ENCODE measurements at regions not wholly inside any gene's neighbourhood (a gene's known extent, or its start where the extent isn't known, plus 50 kb on each side); places are given as distances from the start of the nearest gene placed in this dataset.
A peak's percentile ranks its signal among the peaks of the same experiment; 100 is the strongest.
"Not testable (repeated sequence)": the region's sequence is repeated elsewhere in the genome, so short reads cannot be mapped to it uniquely, and the experiment has no call there.

- DNase-seq = peak; percentile 34
Observed at GRCh38 chr3:137121704-137122314, 164.0 kb downstream of the IL20RB start.

GRCh38 chr3:137131081-137131480 is 173.3 kb downstream of the IL20RB start:
- no peak for DNase-seq

DNA sequence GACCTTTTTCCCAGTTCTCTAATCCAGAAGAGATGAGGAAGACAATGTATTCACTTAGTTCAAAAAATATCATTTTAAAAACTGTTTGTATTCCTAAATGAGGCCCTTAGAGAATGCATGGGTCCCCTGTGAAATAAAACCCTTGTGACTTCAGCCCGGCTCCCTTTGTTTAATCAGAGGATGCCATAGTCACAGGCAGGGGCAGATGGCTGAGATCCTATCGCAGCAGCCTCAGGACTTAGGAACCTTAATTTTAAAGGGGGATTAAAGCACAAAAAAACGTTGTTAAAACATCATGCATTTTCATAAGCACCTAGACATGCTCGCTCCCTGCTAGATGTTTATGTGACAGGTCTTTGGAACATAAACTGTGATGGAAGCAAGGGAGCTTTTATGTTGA is 176.6 kb downstream of the IL20RB start:
- DNase-seq = no peak

GRCh38 chr3:137148406-137148805 is 190.6 kb downstream of the IL20RB start:
- DNase-seq = no peak

DNA sequence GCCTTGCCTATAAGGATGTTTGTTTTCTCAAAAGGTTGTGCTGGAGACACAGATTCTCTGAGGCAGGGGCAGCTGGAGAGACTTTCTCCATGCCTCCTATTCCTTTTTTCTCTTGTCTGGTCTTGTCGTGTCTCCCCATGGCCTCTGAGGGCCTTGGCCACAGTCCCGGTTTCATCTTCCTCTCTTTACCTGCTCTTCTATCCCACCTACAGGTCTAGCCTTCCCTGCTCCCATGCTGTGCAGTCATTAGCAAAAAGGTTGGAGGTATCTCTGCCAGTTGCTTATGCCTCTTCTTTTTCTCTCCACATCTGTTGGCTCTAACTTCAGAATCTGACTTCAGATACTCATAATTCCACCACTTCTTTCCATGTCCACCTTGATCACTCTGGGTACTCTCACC is 191.1 kb downstream of the IL20RB start:
- no peak for DNase-seq

- DNase-seq = no peak
Observed at GRCh38 chr3:137150825-137151224, 193.0 kb downstream of the IL20RB start.

DNA sequence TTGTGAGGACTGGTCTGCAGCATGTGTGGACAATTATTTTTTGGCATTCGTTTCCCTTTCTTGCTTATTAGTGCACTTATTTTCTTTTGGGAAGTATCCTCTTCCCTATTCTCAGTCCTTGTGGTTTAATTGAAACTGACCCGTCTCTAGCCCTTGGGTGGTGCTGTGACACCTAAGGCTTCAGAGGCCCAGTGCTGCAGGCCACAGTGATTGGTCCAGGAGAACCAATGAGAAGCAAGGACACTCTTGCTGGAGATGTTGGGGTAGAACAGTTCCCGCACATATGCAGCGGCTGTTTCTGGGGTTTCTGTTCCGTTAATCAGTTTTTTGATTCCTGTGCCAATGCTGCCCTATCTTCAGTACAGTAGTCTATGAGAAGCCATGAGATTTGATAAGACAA is 195.3 kb downstream of the IL20RB start:
- not testable (repeated sequence) for DNase-seq

GRCh38 chr3:137163241-137163871 is 205.6 kb downstream of the IL20RB start:
- DNase-seq = no peak

- no peak for DNase-seq
Observed at GRCh38 chr3:137163958-137164357, 206.2 kb downstream of the IL20RB start.

DNA sequence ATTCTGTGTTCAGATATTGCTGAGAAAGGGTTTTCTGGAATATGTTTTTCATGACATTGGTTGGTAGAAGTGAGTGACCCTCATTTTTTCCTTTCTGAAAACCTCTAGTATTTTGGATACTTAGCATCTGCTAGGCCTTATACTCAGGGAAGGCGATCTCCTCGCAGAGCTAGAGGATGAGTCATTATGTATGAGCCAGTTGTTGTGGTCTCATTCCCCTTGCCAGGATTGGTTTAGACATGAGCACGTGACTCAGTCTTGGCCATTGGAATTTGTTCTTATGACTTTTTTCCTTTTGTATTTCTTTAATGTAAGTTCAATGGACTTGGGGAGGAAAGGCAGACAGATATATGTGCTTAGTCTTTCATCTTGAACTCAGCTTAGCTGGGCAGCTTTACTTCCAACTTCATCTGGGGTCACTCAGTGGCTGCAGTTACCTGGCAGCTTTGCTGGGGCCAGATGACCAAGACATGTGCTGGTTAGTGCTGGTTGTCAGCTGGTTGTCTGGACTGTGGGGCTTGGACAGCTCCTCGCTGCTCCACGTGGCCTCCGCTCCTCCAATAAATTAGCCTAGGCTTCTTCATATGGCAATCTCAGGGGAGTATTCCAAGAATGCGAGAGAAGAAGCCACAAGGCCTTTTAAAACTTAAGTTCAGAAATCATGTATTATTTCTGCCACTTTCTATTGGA is 207.5 kb downstream of the IL20RB start:
- DNase-seq = no peak

DNA sequence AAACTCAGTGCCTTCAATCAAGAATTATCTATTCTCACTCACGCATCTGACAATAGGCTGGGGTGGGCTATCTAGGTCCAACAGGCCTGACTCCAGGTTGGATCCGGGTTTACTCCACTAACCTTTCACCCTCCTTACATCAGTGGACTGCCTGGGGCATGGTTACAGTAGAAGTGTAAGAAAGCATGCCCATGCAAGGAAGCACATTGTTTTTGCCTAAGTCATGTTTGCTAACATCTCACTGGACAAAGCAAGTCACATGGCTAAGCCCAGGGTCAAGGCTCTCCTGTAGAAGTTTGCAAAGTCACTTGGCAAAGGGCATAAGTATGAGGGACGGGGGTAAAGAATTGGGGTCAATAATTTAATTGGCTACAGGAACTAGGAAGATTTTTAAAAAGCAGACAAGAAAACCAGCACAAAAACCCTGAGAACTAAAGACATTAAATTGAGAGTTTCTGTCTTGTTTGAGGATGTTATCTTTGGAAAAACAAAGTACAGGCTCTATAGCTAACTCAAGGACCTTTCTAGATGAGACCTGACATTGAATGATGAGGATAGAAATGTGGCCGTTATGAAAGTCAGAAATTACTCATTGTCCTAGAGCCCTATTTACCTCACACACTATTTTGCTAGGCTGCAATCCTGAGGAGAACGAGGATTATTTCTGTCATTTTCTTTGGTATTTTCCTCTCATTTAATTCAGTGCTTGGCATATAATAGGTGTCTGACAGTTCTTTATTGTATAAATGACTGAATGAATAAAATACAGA is 214.2 kb downstream of the IL20RB start:
- DNase-seq = no peak

GRCh38 chr3:137172728-137173127 is 214.9 kb downstream of the IL20RB start:
- no peak for DNase-seq

- DNase-seq = no peak
Observed at GRCh38 chr3:137174514-137174913, 216.7 kb downstream of the IL20RB start.

DNA sequence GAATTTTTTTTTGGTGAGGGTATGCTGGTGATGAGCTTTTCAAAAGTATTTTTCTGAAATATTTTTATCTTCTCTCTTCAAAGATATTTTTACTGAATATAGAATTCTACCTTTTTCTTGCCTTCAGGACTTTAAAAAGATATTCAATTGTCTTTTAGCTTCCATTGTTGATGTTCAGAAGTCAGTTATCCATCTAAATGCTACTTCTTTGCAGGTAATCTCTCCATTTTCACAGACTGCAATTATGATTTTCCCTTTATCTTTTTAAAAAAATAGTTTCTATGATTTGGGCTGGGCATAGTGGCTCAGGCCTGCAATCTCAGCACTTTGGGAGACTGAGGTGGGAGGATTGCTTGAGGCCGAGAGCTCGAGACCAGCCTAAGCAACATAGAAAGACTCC is 222.4 kb downstream of the IL20RB start:
- no peak for DNase-seq

DNA sequence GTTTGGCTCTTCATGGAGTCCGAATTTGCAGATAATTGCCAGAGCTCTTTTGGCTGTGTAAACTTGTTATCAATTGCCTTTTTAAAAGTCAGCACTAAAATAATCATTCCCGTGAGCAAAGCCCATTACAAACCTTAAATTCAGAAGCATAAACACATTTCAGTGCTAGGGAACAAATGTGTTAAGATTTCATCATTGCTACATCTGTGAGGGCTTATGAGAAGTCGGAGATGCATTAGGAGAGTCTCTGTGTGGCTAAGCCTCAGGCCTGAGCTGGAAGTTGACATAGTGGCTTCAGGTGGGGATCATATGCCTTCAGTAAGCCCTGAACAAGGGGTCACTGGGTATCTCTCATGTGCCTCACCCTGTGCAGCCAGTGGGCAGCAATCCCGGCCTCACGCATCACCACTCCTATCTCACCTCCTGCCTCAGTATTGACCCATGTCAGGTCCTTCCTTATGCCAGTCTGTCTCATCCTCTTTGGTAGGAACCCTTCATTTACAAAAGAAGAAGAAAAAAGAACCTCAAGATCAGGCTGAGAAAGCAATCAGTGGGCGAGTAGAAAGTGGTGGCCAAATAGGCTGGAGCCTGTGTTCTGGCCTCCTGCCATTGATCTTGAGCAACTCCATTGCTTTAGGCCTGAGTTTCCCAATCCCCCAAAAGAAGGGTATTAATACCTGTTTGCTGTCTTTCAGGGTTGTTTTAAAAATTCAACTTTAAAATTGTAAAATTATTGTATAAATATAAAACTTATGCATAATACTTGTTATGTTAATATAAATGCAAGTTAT is 233.5 kb downstream of the IL20RB start:
- DNase-seq = no peak

GRCh38 chr3:137191951-137192350 is 234.2 kb downstream of the IL20RB start:
- DNase-seq = no peak

GRCh38 chr3:137194301-137194700 is 236.5 kb downstream of the IL20RB start:
- no peak for DNase-seq

- not testable (repeated sequence) for DNase-seq
Observed at GRCh38 chr3:137198374-137198773, 240.6 kb downstream of the IL20RB start.

DNA sequence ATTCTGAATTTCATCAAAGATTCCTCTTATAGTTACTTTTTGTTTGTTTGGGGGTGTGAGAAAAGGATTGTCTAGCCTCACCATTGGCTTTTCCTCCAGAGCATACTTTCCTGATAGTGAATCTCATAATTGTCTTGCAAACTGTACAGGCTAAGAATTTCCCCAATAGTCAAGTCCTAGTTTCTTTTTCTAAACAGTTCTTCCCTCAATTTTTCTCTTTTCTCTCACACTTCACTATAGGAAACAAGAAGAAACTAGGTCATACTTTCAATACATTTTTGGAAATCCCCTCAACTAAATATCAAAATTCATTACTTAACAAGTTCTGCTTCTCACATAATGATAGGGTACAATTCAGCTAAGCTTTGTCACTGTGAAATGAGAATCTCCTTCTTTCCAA is 241.9 kb downstream of the IL20RB start:
- no peak for DNase-seq

- no peak for DNase-seq
Observed at GRCh38 chr3:137201066-137201465, 243.3 kb downstream of the IL20RB start.

GRCh38 chr3:137202941-137203340 is 245.2 kb downstream of the IL20RB start:
- DNase-seq = no peak

DNA sequence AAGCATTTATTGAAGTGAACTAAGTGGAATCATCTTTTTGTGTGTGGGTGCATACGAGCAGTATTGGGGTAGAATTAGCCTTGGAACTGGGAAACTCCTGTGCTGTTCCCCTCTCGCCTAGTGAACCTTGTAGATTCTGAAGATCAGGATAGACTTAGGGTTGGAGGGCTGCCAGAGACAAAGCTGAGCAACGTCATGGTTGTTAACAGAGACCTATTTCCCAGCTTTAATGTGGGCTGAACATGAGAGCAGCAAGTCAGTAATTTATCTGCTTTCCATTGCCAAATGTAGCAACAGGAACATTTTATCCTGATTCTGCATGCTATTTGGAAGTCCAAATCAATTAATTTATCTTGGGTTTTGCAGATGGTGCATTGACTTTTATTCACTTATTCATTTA is 246.6 kb downstream of the IL20RB start:
- DNase-seq = no peak

Data from hematopoietic multipotent progenitor cell treated with erythropoietin and hydrocortisone succinate and interleukin-3 and kit ligand, for 8 days (in vitro differentiated cells).